ENCODE measurements at regions not wholly inside any gene's neighbourhood (a gene's known extent, or its start where the extent isn't known, plus 50 kb on each side); places are given as distances from the start of the nearest gene placed in this dataset.
A peak's percentile ranks its signal among the peaks of the same experiment; 100 is the strongest.

DNA sequence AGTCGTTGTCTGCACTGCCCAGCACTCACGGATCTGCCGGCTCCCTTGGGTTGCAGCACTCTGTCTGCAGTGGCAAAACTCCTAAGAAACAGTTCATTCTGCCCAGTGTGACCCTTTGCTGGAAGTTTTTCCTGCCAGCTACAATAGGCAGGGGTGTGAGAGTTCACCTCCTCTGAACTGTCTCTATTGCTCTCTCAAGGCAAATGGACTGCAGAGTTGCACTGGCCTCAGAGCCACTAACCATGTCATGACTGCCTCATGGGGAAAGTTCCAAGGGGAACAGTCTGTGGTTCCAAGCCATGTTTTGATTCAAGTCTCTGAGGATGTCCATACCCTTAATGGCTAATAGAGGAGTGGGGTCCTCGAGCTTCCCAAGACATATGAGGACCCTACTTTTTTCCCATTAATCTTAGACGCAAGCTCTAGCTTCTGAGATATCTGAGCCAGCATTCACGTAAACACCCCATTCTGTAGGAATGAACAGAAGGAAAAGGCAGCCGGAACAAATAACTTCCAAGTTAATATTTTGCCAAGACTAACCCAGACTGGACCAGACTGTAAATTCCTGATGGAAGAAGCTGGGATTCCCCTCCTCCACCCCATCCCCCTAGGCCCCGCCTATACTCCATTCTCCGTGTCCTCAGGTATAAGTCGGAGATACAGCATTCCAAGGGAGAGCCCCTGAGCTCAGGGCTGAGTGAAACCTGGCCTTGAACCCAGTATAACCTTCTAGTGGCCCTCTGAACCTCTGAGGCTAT lies 93.8 kb upstream of the AKT3 start:
- DNase-seq, result no peak

DNA sequence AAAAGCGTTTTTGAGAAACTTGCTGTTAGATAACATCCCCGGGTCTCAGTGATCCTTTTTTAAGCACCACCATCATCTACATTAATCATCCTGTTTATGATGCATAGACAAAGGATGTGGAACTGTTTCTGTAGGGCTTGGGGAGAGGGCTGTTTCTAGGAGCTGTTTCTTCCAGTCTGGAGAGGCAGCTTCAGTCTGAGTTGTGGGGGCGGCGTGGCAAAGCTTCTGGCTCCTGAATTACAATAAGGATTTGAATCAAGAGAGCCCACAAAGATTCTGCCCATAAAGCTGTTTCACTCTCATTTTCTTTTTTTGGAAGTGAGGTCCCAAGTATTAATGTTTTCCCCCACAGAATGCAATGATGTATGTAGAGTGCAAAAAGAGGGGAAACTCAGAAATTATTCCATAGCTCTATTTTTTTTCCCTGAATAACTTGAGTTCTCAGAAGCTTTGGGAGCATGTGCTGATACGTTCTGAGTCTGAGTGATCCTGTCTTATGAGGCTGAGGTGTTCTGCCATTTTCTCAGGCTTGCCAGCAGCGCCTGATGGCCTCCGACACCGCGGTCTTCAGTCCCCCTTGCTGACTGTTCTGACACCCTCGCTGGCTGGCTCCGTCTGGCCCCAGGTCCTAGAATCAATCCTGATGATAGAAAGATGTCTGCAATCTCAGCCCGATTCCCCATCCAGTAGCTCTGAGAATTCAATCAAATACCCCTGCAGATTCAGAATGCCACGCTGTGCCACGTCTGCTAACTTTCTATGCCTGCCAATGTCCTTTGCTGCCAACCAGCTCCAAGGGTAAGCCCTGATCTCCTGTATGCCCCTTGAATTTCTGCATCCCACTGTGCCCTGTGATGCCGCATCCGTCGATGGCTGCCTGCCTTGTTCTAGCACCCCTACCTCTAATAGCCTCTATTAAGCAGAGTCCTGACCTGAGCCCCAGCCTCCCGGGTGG lies 92.4 kb upstream of the AKT3 start:
- DNase-seq, result no peak

DNA sequence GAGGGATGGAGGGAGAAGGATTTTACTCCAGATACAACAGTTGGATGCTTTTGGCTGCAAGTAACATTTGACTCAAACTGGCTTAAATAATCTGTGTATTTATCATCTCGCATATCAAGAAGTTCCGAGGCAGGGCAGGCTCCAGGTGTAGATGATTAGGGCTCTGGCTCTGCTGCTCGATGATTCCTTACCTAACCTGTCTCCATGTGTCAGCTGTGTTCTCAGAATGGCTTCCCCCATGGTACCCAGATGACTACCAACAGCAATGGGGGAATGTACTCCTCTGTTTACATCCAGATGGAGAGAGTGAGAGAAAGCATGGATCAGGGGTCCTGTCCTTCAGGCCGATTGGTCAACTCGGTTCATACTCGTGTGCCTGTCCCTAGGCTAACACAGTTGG lies 90.4 kb upstream of the AKT3 start:
- DNase-seq, result no peak

DNA sequence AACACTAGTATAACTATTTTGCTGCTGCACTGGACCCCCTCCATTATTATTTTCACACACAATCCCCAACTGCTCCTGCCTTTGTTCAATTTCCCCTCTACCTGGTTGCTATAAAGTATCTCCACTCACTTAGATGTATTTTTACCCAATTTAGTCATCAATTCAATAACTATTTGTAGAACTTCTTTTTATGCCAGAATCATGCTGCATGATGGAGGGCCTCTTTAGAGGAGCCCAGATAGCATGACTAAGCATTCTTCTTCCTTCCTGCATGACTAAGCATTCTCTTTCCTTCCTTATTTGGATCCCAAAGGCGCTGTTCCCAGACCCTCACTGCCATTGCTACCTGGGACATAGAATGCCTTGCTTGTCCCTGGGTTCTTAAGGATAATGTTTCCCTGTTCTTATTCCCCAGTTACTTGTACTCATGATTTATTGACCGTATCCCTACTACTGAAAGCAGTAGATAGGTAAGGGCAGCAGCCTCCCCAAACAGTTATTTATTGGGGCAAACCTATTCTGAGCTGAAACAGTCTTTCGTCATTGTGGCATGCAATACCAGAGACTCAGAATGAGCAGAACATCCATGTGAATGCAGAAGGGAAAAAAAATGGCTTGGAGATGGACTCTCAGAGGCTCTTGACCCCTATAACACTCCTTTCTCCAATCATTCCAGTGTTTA lies 89.3 kb upstream of the AKT3 start:
- no peak for DNase-seq

DNA sequence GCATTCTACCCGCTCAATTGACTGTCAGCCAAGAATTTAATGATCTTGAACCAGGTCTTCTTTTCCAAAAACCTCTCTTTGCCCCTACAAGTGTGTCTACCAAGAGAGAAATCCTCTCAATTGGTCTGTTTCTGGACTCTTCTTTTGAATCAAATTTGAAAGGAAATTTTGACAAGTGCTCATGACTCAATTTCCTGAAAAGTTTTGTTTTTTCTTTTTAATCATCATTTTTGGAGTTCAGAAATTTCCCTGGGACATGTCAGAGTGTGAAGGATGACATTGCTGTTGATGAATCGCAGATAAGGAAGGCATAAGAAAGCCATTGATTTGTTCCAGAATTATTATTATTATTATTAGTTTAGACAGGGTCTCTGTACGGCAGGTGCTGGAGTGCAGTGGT lies 88.2 kb upstream of the AKT3 start:
- DNase-seq, result no peak

DNA sequence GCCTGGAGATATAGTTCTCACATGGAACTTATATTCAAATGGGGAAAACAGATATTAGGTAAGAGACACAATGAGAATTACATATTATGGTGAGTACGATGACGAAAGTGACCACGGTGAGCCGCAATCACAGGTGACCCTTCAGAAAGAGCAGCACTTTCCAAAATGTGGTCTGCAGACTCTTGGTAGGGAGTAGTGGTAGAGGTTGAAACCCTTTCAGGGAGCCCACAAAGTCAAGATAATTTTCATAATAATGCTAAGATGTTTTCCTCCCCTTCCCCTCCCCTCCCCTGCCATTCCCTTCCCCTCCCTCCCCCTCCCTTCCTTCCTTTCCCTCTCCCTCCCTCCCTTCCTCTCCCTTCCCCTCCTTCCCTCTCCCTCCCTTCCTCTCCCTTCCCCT lies 83.5 kb upstream of the AKT3 start:
- no peak for DNase-seq

DNA sequence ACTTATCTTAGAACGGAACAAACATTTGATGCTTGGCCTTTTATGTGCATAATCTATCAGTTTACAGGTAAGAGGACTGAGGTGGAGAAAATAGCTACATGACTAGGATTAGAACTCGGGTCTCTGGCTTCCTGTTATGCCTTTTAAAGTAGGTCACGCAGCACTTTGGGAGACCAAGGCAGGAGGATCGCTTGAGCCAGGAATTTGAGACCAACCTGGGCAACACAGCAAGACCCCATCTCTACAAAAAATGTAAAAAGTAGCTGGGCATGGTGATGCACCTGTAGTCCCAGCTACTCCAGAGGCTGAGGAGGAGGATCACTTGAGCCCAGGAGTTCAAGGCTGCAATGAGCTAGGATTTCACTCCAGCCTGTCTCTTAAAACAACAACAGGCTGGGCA lies 81.9 kb upstream of the AKT3 start:
- DNase-seq, result no peak

DNA sequence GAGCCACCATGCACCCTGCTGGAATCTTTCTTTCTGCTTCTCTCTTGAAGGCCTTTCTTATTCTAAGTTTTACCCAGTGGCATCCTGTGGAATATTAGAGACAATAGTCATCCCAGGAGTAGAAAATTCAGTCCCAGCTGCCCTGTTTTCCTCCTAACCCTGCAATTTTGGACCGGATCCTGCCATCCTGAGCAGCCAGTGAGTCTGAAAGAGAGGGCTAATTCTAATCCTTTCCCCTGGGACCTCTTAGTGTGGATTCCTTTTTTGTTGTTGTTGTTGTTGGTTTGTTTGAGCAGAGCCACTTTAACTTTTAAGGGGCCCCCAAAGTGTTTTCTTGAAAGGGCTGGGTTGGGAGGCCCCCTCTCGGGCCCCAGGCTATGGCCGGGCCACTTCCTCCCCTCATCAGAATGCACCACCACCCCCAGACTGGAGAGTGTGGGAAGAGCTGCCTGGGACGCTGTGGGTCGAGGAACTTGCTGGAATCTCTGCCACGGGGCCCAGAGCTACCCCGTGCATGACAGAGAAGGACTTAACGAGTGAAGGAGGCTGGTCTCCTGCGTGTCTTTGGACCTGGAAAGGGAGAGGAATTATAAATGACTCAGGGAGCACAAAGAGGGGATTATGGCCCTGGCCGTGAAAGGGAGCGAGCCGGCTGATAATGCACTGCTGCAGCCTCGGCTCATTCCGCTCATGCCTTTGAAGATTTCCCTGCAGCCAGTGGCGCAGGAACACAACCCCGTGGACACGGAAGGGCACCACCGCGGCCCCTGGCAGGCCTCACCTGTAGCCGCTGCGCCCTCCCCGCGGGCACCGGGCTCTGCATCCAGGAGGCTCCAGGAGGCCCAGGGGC lies 81.0 kb upstream of the AKT3 start:
- no peak for DNase-seq

DNA sequence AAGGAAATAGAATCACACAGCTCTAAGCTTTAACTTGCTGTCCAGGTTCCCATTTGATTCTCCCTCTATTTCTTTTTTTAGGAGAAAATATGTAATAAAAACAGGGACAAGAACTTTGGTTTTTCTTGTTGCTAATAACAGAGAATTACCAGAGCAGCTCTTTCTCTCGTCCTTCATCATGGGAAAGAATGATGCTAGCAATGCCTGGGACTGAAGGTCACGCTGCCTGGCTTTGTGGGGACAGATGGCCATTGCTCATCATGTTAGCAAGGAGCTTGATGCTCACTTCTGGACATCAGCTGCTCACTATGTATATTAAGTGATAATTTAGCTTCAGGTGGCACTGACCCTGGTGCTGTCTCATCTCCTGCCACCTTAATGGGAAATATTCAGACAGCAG lies 77.3 kb upstream of the AKT3 start:
- no peak for DNase-seq

DNA sequence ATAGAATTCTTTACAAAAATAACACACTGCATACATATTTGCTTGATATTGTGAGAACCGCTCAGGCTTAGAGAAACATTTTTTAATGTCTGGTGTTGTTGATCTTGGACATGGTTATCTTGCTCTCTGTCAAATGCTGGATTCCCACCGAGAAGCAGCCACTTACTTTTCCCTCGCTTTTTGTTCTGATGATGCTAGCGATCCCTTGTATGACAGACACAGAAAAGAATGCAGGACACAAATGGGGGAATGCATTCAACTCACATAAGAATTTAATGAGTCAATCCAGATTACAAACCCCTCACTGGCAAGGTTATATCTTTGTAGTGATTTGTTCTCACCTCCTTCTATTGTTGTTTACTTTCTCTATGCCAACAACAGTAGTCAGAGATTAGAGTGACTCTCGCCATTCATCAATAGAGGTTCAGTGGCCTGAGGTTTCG lies 76.8 kb upstream of the AKT3 start:
- DNase-seq, result no peak

DNA sequence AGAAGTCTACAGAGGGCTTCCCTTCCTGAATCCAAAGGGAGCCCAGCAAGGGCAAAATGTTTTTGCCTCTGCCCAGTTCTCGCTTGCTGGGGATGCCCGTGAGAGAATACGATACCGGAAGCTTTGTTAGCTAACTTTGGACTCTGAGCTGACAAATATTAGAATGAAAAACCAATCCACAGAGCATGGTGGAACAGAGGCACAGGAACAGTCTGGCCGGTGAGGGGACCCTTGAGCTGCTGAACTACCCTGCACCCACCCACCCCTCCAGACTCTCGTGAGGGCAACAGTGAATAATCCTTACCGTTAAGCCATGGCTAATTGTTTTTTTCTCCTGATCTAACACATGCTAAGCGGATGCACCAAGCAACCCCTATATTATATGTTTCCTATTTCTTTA lies 76.3 kb upstream of the AKT3 start:
- no peak for DNase-seq

DNA sequence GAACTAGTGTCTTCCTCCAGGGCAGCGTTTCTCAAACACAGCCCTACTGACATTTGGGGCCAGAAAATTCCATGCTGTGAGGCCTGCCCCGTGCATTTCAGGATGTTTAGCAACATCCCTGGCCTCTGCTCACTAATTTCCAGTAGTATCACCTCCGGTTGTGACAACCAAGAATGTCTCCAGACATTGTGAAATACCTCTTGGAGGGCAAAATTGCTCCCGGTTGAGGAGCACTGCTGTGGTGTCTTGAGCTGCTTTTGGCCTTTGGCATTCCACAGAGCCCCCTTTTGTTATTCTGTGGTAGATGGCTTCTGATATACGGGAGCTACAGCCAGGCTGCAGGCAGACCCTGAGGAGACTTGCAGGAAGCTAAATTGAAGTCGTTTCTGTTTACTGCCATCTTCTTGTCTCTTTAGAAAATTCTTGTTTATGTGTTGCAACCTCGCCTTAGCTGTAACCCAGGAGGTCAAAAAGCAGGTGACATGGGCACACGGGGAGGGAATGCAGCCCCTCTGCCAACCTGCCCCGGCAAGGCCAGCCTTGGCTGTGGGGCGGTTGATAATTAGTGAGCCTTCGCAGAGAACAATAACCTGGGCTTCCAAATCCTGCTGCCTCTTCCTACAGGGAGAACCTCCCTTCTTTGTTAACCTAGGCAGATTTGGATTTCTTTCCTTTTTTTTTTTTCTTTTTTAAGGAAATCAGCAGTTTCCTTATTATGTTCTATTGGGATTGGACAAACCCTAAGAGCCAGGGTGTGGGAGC lies 74.7 kb upstream of the AKT3 start:
- DNase-seq, result no peak

DNA sequence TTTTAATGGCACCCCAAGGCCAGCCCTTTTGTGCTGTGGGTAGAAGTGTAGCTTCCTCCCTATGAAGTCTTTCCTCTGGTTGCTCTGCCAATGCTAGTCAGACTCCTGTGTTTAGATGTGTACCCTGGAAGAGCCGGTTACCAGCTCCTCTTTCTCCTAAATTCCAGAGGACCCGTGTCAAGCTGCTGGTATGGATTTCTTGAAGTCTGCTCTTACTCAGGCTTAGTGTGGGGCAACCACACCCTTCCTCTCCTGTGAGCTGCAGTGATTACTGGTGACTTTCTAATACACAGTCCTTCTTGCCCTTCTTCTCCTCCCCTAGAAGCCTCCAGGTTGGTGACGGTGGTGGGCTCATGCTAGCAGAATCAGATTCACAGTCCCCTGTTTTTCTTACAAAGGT lies 74.1 kb upstream of the AKT3 start:
- no peak for DNase-seq

DNA sequence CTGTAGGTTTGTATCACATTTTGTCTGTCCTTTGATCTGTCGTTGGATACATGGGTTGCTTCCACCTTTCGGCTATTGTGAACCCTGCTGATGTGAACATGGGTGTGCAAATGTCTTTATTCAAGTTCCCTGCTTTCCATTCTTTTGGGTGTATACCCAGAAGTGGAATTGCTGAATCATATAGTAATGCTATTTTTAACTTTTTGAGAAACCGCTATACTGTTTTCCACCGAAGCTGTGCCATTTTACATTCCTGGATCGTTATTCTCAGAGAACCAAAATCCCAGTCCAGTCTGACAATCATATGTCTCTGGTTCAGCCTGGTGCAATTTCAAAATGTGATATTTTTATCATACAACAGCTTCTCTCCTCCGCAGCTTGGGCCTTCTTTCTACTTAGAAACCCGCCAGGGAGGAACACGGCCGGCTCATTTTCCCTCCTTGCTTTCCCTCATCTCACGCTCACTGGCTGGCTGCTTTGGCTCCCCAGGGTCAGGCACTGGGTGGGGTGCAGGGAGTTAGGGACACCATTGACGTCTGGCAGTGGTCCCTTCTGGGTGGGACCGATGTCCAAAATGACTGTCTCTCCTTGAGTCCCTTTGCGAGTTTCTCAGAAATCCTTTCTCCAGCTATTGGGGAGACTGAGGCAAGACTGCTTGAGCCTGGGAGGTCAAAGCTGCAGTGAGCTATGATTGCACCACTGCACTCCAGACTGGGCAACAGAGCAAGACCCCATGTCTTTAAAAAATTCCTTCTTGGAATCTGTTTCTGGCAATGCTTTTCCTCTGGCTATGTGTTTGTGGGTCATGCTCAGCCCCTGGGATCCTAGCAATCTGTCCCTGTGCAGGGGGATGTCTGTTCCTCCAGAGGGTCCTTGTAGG lies 73.5 kb upstream of the AKT3 start:
- DNase-seq, result no peak

DNA sequence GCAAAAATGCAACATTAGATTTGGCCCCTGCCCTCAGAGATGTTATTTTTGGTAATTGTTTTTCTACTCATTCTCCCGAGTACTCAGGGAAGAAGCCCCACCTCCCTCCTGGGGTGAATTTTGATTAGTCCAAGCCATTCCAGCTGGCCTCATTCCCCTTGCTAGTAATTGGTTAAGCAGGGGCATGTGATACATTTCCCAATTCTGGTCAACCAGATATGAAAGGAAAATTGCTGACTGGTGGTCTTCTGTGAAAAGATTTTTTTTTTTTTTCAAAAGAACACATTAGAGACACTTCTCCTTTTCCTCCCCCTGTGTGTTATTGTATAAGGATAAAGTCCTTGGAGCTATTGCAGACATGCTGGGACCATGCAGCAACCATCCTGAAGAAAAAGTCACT lies 71.1 kb upstream of the AKT3 start:
- DNase-seq, result no peak

DNA sequence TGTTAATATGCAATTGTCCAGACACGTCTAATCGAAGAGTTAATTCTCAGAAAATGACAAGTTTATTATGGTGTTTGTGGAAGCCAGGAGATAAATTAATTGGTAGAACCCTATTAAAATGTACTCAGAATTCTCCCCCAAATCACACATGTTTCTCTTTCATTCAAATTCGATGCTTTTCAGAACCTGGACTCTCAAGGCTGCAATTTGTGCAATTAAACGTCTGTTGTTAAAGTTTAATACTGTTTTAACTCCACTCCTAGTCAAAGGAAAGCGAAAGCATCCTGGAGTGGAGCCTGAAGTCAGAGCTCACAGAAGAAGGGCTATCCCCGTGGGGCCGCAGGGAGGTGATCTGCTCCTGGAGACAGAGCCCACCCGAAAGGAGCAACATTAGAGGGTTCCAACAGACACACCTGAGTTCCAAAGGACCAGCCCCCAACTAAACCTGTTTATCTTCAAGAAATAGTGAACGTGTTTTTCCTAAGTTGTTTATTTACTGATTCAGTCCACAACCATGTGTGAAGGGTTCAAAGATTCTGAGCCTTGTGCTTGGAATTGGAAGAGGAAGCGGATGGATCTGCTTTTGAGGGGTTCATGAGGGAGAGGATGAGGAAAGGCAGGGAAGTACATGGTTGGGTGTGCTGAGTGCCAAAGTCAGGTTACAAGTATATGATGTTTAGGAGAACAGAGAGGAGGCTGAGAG lies 68.0 kb upstream of the AKT3 start:
- DNase-seq, result no peak

DNA sequence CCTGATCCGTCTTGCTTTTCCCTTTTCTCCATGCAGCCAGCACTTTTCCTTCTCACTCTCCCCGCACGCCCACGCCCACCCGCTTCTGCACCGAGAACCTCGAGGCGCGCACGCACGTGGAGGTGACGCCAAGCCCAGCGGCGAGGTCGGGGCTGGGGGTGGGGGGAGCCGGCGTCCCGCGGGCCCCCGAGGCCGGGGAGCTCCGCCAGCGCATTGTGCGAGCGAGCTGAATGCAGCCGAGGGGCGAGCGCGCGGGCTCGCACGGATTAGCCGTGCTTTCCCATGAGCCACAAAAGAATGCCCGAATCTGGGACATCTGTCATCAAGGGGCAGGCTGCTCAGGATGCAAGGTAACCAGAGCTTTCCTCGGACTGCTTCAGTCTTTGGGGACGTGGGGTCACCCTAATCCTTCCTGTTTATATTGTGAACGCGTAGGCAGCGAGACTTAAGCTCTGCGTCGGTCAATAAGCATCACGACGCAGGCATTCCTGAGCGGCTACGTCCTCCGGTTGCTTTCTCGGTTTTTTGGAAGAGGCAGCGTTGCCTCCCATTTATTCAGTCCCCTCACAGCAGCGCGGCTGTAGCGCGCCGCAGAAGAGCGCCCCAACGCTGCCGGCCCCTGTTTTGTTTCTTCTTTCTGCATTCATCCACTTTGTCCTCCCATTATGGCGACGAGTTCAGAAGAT lies 67.3 kb upstream of the AKT3 start:
- no peak for DNase-seq

DNA sequence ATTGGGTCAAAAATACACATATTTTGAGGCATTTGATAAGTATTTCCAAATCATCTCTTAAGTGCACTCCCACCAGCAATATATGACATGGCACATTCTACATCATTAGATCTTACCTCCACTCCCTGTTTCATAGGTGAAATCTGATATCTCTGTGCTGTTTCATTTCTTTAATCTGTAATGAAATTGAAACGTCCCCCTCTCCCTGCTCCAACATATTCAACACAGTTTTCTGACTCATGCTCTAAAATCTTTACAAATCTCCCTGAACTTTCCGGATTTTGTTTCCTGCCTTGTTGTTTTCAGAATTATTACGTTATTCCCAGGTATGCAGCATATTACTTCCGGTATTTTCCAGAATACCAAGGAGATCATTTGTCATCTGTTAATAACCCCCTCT lies 66.1 kb upstream of the AKT3 start:
- DNase-seq, result no peak

DNA sequence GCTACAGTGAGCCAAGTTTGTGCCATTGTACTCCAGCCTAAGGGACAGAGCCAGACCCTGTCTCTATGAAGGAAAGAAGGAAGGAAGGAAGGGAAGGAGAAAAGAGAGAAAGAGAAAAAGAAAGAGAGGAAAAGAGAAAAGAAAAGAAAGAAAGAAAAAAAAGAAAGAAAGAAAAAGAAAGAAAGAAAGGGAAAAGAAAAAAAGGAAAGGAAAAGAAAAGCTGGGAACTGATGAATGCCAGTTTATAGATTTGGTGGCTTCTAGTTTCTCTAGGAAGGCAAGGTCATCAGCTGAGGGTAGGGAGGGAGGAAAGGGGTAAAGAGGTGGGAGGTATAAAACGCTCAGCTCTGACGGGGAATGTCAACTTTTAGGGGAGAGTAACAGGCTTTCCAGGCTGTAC lies 62.3 kb upstream of the AKT3 start:
- DNase-seq, result no peak

DNA sequence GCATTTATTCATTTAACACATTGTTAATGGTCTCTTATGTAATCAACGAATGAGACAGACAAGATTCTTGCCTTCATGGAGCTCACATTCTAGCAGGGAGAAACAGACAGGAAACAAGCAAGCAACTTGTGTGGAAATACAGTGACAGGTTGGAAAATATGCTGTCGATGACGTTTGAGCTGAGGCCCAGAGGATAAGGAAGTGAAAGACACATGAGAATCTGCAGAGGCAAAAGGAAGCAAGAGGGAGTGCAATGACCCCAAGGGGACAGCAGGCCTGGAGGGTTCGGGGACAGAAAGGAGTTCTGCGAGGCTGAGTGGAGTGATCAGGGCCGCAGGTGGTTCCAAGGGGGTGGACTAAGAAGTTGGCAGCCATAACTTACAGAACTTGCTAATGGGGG lies 60.6 kb upstream of the AKT3 start:
- DNase-seq, result peak; percentile 15
